ENCODE measurements at regions not wholly inside any gene's neighbourhood (a gene's known extent, or its start where the extent isn't known, plus 50 kb on each side); places are given as distances from the start of the nearest gene placed in this dataset.

DNA sequence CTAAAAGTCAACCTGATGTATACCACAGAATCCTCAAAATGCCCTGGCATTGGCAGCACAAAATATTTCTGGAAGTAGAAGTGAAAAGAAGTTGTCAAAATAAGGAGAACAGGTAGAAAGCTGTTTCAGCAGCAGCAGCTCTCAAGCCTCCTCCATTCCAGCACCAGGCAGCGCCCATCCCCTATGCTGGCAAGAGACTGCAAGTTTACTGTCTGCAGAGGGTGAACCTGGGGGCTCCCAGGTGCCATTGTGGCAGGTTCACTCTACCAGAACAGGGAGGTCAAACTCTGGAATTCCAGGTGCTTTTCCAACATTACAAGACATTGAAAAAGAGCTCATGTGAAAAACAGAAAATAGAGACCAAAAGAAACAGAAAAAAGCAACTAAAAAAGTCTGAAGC, 128.8 kb upstream of the CTTNBP2NL start:
- DNase-seq, result no peak

DNA sequence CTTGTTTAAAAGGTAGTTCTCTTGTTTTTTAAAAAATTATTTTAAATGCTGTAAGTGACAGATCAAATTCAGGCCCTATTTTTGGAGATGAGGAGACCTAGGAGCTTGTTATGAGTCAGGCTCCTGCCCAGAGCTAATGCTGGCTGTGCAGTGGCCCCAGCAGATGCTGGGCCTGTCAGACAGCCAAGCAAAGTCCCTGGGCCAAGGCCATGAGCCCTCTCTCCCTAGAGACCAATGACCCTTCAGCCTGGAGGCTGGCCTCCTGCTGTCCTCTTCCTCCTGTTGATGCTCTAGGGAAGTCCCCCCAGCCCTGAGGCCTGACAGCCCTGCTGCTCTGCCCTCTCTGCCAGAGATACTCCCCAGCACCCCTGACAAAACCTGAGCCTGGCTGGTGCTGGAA, 128.1 kb upstream of the CTTNBP2NL start:
- no peak for DNase-seq

DNA sequence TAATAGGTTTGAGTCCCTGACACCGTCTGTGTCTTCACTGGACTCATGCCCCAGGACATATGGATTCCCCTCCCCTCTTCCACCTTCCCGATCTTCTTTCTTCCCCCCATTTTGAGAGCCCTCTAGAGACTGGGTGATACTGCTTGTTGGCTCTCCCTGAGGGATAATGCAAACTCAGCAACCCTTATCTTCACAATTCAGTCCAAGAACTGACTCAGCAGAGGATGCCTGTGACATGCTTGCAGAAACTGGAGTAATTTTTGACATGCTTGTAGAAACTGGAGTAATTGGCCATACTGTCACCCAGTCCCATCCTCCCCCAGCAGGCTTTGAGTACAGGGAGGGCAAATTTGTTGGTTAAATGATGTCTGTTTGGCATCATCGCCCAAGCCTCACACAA, 127.6 kb upstream of the CTTNBP2NL start:
- no peak for DNase-seq

DNA sequence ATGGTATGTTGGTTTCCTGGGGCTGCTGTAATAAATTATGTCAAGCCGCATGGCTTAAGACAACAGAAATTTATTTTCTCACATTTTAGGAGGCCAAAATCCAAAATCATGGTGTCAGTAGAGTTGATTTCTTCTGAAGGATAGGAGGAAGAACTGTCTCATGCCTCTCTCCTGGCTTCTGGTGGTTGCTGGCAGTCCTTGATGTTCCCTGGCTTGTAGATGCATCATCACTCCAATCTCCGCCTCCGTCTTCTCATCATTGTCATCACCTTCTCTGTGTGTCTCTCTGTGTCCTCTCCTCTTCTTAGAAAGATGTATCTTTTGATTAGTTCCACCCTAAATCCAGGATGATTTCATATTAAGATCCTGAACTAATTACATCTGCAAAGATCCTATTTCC, 124.7 kb upstream of the CTTNBP2NL start:
- no peak for DNase-seq

DNA sequence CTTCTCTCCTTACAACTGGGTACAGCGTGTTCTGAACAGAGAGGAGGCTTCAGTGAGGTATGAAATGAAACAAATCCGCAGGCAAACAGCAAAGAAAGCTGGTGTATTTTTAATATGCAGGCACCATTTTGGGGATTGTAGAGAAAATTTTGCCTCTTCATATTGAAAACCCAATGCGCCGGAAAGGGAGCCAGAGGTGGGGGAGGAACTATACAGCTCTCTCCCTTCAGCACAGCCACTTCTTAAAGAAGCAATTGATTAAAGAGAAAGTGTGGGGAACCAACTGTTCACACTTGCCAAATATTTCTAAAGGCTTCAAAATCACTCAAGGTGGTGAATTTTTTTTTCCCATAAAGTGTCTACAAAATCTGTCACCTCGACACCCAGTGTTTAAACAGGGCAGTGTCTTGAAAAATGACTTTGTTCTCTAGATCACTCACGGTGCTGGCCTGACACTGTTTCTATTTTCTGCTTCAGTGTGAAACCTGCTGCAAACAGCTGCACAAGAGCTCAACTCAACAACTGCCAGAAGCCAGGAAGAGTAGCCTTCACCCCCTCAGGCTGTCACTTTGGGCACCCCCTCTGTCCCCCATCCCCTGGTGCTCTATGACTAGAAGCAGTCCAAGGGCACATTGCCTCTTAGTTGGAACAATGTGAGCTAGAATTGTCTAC, 123.8 kb upstream of the CTTNBP2NL start:
- DNase-seq, result no peak

DNA sequence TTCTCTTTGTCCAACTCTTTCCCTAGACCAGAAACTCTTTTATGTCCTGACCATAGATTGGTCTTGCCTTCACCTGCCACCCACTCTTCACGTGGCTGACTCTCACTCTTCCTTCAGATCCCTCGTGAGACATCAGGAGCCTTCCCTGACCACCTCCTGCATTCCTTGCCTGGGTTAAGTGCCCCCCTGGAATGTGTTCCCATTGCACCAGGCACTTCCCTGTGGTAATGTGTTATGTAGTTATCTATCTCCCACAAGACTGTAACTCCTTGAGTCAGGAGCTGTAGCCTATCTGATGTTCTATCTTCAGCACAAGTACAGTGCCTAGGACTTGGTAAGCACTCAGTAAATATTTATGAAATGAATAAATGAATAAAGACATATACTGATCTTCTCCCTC, 111.2 kb upstream of the CTTNBP2NL start:
- no peak for DNase-seq

DNA sequence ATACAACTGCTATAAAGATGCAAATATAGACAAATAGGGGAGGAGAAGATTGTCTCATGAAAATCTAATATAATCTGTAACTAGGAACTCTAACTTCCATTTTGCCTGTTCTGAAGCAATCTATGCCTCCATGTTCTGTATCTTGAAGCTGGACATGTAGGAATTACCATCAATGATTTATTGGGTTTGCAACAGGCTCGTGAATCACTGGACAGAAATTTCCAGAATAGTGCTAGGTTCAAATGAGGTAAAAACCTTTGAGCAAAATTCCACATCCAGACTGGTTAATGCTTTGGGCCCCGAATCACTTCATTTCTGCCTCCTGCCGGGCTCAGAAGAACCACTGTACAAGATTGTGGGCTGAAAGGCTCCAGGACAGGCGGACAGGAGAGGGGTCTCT, 110.7 kb upstream of the CTTNBP2NL start:
- no peak for DNase-seq

DNA sequence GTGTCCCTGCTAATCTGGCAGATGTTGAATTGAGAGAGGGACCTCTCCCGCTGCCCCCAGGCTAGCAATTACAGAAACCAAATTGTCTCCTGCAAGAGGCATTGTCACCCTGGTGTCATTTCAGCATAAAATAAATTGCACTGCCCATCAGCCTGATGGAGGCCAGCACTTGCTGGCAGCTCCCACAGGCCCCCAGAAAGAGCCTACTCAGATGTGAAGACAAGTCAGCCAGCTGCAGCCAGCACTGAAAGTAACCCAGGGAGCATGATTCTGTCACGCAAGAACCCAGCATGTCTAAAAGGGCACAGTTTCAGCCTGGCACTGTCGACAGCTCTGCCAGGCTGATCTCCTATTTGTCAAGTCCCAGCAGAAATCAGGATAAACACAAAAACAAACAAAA, 110.3 kb upstream of the CTTNBP2NL start:
- no peak for DNase-seq

DNA sequence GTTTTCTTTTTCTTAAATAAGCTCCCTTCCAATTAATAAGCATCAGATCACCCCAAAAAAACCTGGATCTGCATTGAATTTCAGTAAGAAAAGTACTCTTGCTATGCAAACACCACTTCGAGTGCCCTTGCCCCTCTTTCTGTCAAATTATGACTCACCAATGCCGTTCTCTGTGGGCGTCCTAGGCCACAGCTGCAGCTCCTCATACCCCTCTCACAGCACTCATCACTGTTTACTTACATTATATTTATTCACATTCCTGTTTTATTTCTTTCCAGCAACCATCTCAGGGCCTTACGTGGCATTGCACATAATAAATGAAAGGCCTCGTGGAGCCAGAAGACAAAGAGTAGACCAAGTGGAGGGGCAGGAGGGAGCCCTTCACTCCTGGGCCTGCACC, 99.1 kb upstream of the CTTNBP2NL start:
- no peak for DNase-seq

DNA sequence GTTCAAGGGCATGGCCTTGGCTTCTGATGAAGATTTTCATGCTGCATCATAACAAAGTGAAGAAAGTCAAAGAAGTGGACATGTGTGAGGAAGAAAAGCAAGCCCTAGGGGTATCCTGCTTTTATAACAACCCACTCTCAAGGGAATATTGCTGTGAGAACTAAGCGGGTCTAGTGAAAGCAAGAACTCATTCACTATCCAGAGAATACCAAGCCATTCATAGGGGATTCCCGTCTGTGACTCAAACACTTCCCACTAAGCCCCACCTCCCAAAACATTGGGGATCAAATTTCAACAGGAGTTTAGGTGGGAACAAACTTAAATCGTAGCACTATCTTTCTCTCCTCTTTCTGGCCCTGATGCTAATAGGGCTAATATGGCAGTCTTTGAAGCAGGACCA, 98.5 kb upstream of the CTTNBP2NL start:
- no peak for DNase-seq

DNA sequence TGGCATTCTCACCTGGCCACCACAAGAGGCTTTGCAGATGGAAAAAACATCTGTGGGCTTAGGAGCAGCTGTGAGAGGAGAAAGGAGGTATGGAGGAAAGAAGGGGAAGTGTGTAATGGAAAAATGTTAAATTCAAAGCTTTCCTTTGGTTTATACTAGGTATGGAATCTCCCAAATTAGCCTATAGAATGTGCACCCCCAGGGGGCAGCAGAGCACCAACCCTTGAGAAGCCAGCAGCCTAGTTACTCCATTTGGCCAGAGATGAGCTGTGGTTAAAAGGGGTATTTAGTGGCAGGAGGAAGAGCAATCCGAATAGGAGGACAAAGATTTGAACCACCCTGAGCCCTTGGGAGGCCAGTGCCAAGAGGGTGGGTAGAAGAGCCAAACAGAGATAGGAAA, 97.5 kb upstream of the CTTNBP2NL start:
- DNase-seq, result no peak

DNA sequence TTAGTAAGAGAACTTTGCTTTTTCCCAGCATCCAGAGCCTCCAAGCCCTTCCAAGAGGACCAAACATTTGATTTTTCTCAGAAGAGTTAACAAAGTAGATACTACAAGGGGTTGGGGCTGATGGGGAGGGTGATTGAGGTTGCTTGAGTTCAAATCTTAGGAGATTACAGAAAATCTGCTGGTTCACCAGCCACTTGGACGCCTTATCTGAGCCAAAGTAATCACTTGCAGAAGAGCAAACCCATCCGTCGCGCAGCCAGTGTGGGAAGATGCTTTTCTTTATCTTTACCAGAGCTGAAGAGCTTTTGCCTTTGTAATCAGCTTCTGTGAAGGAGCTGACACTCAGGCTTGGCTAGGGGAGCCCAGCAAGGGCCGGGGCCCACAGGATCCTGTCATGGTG, 91.9 kb upstream of the CTTNBP2NL start:
- no peak for DNase-seq

DNA sequence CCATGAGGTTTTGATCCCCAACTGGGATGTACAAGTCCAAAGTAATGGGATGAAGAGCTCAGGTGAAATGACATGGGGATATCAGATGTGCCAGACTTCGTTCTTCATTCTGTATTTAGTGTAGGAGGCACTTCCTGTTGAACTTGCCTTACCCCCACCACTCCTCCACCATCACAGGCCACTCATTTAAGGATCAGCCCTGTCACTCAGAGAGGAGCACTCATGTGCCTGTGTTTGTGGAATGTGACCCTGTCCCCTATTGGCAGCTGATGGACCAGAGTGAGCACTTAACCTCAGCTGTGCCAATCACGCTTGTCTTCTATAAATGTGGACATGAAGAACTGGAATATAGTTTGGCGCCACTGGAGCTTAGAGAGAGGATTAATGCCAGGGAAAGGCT, 91.4 kb upstream of the CTTNBP2NL start:
- DNase-seq, result no peak

DNA sequence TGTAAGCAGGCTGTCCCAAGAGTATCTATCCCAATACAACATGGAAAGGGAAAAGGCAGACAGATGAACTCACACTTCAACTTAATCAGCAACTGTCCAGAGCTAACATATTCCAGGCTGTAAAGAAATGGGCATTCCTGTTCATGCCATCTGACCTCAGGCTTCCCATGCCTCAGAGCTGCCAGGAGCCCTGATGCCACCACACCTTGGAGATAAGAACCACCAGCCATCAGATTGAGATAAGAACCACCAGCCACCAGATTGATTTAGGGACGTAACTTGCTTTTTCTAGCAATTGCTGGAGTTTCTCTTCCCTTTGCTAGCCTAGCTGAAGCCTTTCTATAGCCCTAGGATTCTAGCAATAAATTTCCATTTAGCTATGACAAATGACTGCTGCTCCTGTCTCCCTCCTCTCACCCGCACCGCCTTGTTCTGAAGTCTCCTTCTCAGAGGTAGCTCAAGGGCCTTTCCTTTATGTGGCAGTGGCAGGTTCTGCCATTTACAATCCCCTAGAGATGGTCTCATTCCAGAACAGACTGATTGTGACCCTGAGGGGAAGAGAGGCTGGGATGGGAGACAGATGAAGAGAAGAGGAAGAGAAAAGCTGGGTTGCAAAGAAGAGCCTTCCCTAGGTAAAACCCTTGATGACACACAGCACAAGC, 88.0 kb upstream of the CTTNBP2NL start:
- no peak for DNase-seq

DNA sequence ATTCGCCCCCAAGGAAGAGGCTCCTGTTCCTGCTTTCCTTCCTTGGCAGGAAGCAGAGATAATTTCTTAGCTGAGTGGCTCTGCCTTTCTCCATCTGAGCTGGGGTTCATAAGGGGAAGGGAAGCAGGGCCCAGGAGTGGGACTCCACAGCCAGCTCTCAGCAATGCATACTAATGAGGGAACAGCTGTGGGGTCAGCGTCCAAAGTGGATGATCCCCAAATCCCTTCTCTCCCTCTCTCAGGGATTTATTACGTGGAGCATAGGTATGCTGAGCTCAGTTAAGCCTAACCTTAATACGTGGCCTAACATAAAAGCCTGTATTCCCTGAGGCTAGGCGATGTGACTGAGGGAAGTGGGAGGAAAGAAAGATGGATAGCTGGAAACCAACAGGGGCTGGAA, 87.3 kb upstream of the CTTNBP2NL start:
- no peak for DNase-seq

DNA sequence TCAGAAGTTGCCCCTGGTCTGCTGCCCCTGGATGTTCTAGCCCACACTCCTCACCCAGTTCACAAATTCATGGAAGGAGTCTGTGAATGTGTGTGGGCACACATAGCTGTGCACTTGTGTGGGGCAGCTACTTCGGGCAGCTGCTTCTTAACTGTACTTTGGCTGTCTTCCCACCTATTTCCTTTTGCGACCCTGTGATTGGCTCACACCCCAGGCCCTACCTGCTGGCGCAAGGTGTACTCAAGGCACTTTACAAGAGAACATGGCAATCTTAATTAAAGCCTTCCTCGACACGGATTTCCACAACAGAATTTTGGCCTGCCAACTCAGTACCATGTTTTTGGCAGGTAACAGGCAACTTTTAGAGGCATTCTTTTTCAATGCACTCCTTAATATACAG, 86.5 kb upstream of the CTTNBP2NL start:
- DNase-seq, result no peak

DNA sequence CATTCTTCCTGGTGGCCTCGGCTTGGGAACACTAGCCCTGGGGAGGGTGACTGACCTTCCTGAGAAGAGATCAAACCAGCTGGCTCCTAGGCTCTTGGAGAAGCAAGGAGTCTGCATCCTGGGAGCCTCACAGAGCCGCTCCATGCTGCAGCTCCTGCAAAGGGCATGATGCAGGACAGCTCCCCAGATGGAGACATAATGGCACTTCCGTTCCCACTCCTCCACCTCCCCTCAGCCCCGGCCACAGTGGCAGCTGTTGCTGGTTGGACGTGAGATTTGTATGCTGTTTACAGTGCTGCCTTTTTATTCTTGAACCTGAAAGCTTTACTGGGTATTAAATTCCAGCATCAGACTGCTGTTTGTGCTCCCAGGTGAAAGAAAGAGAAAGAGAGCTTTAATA, 83.7 kb upstream of the CTTNBP2NL start:
- no peak for DNase-seq

DNA sequence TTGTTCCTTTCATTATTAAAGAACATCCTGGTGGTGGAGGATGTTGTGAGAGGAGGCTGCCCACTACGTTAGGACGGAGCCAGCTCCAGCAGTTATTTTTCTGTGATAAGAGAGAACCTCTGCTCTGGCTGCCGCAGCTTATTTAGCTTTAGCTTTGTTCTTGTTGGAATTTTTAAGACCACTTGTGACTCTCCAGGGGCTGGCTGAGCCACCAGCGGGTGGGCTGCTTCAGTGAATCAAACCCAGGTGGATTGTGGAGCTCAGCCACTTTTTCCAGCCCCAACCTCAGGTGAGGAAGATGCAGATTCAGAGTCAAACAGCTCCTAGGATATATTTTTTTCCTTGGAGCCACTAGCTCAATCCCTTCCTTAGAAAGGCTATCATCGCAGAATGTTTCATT, 83.1 kb upstream of the CTTNBP2NL start:
- DNase-seq, result no peak

DNA sequence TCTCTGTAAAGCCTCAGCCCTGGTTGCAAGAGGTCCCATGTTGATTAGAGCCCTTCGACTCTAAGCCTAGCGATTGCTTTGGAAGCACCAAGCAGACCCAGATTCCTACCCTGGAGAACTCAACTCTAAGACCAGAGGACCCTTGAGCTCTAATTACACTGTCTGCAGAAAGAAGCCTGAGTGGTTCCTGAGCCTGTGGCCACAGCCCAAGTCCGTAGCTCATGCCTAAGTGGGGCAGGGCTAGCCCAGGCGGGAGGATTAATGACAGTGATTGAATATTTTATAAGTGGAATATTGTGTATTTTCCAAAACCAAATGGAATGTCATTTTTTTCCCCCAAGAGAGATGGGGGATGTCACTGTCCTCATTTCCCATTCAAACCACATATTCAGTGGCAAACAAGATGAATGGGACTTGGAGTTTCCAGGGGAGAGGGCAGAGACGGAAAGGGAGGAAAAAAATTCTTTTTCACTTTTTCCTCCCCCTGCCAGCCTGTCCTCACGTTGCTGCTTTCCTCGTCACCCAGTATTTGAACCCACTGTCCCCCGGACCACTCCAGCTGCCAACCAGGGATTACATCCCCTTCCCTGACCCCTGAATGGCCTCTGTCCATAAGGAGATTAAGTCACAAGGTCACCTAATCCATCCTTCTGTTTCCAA, 79.6 kb upstream of the CTTNBP2NL start:
- DNase-seq, result no peak

DNA sequence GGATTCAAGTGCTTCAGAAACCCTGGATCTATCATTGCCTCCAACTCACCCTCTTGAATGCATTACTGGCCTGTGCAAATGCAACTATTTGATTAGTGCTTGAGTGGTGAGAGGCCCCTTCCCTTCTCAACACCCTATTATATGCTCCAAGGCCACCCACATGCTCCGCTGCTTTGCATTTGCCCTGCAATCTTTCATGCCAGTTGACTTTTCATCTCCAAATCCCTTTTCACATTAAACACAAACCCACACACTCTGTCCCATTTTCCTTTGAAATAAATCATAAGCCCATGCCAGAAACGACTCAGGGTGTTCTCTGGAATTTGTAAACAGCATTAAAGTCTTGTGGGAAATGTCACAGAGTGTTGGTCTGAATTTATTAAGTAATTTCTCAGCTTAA, 78.9 kb upstream of the CTTNBP2NL start:
- DNase-seq, result no peak

DNA sequence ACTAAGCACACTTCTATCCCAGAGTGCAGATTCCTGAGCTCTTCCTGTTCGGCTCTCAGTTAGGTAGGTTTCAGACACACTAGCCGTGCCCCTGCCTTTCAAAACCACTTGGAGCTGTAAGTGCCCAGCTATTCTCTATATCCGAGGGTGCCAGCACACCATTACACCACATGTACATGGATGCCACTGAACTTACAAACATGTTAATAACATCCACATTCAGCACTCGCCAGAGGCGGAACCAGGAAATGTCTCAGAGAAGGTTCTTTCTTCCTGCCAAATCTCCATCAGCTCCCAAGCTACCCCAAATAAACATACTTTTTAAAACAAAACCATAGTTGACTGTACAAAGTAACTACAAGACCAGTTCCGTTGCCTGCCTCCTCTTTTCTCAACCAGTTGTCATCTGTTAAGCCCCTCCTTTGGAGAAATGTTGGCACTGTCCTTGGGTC, 78.4 kb upstream of the CTTNBP2NL start:
- DNase-seq, result no peak

DNA sequence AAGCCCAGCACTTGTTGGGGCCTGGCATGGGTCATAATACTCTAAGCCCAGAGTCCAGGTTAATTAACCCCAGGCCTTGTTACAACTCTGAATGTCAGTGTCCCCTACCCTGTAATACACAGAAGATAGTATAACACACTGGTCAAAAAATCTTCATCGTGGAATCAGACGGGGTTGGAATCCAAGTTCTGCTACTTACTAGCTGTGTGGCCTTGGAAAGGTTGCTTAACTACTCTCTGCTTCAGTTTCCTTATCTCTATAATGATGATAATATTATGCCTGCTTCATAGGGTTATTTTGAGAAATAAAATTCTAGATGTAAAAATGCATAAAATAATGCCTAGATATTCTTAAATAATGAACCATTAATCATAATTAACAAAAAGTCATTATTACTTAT, 77.8 kb upstream of the CTTNBP2NL start:
- no peak for DNase-seq

DNA sequence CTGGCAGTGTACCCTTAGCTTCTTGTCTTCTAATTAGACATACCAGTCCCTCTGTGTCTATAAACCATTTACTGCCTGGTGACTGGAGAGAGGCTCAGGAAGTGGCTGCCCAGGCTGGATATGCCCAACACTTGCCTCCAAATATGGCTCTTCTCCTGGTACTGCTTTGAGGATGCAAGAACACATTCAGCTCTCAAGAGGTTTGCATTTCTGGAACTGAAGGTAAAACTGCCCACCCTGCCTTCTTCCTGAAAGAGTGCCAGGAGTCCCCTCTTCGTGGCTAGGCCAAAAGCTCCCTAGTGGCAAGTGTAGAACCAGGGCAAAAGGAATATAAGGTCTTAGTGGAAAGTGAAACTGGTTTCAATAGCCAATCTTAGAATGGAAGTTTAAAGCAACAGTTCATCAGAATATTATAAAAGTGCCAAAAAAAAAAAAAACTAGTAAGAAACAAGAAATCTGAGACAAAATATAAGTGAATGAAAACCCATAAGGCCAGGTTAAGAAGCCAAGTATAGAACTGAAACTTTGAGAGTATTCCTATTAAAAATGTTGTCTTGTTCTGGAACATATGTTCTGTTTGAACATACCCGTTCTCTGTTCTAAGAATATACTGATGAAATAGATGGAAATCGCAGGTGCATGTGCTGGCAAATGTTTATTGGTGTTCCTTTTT, 77.2 kb upstream of the CTTNBP2NL start:
- no peak for DNase-seq

Data from stimulated activated naive CD4-positive, alpha-beta T cell (primary cell).